ENCODE measurements at regions not wholly inside any gene's neighbourhood (a gene's known extent, or its start where the extent isn't known, plus 50 kb on each side); places are given as distances from the start of the nearest gene placed in this dataset.

DNA sequence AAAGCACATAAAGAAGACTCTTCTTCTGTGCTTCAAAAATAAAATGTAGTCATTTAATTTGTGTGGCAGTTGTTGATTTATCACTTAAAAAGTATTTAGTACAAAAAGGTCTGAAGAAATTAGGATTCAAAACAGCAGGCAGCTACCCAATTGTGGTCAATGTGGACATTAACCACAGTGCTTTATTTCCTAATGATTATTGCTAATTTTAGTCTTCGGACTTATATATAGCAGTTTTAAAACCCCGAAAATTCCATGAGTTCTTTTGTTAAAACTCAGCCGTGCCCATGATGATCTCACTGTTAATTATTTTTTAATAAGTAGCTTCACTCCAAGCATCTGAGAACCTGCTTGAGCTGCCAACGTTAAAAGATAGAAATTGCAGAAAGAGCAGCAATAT, 594.3 kb downstream of the STK39 start:
- Histone ChIP-seq H2AFZ (ENCODE audit: low read length) (no peak overlapping the region), H3K4me2 (ENCODE audit: low read length) (no peak overlapping the region), H4K20me1 (ENCODE audit: insufficient read depth, low read length) (no peaks in the 10 kb centered on the region), H3K4me3 (ENCODE audit: low read depth, low read length, poor library complexity, severe bottlenecking) (no peak overlapping the region), H3K36me3 (ENCODE audit: insufficient read depth, low read length) (no peaks in the 10 kb centered on the region), H3K27ac (ENCODE audit: low read depth, low read length, poor library complexity, severe bottlenecking) (no peak overlapping the region), H3K9me3 (ENCODE audit: low read length) (no peaks in the 10 kb centered on the region), H3K4me1 (ENCODE audit: insufficient read depth, low read length, poor library complexity, severe bottlenecking) (no peaks in the 10 kb centered on the region), H3K79me2 (ENCODE audit: insufficient read depth, low read depth, low read length) (no peaks in the 10 kb centered on the region), H3K9me2 (ENCODE audit: insufficient read depth, low read length) (no peaks in the 10 kb centered on the region)
- TF ChIP-seq CTCF (conservative IDR thresholded peaks at IDR 0.05; ENCODE audit: low read length) (no peak), EZH2phosphoT487 (IDR thresholded peaks at IDR 0.05; ENCODE audit: borderline replicate concordance, low read depth, low read length) (no peak)
- ChIA-PET CTCF (ENCODE audit: unreplicated experiment) (no interaction called here), POLR2A (interaction anchor here (0.8 kb wide), 1 partner anchor 37 kb away, joined by 4 read pairs; no protein-coding TSS in a partner anchor)
- BruUV-seq (replicated peaks) = no TSS peak
- intact Hi-C loops (cut with micrococcal nuclease; ENCODE audit: unreplicated experiment) = no loop called here
- no peak for DNase-seq (ENCODE audit: low spot score)

GRCh38 chr2:167652401-167652800, 595.0 kb downstream of the STK39 start:
- TF ChIP-seq CTCF (conservative IDR thresholded peaks at IDR 0.05; ENCODE audit: low read length) (no peak), EZH2phosphoT487 (IDR thresholded peaks at IDR 0.05; ENCODE audit: borderline replicate concordance, low read depth, low read length) (no peak)
- Histone ChIP-seq H2AFZ (ENCODE audit: low read length) (no peak overlapping the region), H3K36me3 (ENCODE audit: insufficient read depth, low read length) (no peaks in the 10 kb centered on the region), H4K20me1 (ENCODE audit: insufficient read depth, low read length) (no peaks in the 10 kb centered on the region), H3K4me2 (ENCODE audit: low read length) (no peak overlapping the region), H3K27ac (ENCODE audit: low read depth, low read length, poor library complexity, severe bottlenecking) (no peak overlapping the region), H3K9me2 (ENCODE audit: insufficient read depth, low read length) (no peaks in the 10 kb centered on the region), H3K4me3 (ENCODE audit: low read depth, low read length, poor library complexity, severe bottlenecking) (no peak overlapping the region), H3K79me2 (ENCODE audit: insufficient read depth, low read depth, low read length) (no peaks in the 10 kb centered on the region), H3K4me1 (ENCODE audit: insufficient read depth, low read length, poor library complexity, severe bottlenecking) (no peaks in the 10 kb centered on the region), H3K9me3 (ENCODE audit: low read length) (no peaks in the 10 kb centered on the region)
- ChIA-PET CTCF (ENCODE audit: unreplicated experiment) (no interaction called here), POLR2A (no interaction called here)
- no peak for DNase-seq (ENCODE audit: low spot score)
- no TSS peak for BruUV-seq (replicated peaks)
- intact Hi-C loops (cut with micrococcal nuclease; ENCODE audit: unreplicated experiment) = no loop called here

DNA sequence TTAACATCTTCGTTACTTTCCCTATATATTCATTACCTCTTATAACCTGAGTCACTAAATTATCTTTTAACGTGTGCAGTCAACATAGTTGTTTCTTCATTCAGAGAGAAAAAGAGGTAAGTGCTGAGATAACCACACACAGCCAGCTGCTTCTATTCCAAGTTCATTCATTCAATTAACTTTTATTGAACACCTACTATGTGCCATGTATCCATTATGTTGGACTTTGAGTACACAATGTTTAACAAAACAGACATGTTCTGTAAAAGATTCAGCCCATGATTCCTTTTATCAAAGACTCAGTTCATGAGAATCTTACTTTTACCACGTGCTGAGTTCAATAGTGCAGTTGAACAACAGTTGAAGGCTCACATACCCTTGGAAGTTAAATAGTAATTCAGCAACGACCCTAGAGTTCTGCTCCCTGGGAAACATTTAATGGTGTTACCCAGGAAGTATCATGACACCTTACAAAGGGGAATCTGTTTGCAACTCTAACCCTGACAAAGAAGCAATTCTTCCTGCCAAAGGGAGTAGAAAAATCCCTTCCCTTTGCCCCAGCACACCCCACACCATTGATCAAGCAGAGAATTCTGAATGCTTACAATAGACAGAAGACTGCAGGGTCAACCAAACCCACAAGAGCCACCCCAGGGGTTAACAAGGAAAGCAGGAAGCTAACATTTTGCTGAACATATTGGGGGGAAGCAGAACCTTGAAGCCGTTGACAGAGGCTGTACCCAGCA, 595.8 kb downstream of the STK39 start:
- Histone ChIP-seq H3K36me3 (ENCODE audit: insufficient read depth, low read length) (no peaks in the 10 kb centered on the region), H3K4me2 (ENCODE audit: low read length) (no peak overlapping the region), H3K79me2 (ENCODE audit: insufficient read depth, low read depth, low read length) (no peaks in the 10 kb centered on the region), H3K4me1 (ENCODE audit: insufficient read depth, low read length, poor library complexity, severe bottlenecking) (no peaks in the 10 kb centered on the region), H2AFZ (ENCODE audit: low read length) (no peak overlapping the region), H3K27ac (ENCODE audit: low read depth, low read length, poor library complexity, severe bottlenecking) (no peak overlapping the region), H3K9me2 (ENCODE audit: insufficient read depth, low read length) (no peaks in the 10 kb centered on the region), H4K20me1 (ENCODE audit: insufficient read depth, low read length) (no peaks in the 10 kb centered on the region), H3K4me3 (ENCODE audit: low read depth, low read length, poor library complexity, severe bottlenecking) (no peak overlapping the region), H3K9me3 (ENCODE audit: low read length) (no peaks in the 10 kb centered on the region)
- intact Hi-C loops (cut with micrococcal nuclease; ENCODE audit: unreplicated experiment) = no loop called here
- BruUV-seq (replicated peaks) = no TSS peak
- ChIA-PET POLR2A (no interaction called here), CTCF (ENCODE audit: unreplicated experiment) (no interaction called here)
- TF ChIP-seq CTCF (conservative IDR thresholded peaks at IDR 0.05; ENCODE audit: low read length) (no peak), EZH2phosphoT487 (IDR thresholded peaks at IDR 0.05; ENCODE audit: borderline replicate concordance, low read depth, low read length) (no peak)
- DNase-seq (ENCODE audit: low spot score) = no peak
